IMR-90 (cell line): ENCODE measurements at regions not wholly inside any gene's neighbourhood (a gene's known extent, or its start where the extent isn't known, plus 50 kb on each side); places are given as distances from the start of the nearest gene placed in this dataset.

Source experiments
- ATAC-seq: fragments of 200-7000 bp; cut with Tn5 transposase; 2 replicates; pipeline ENCODE4 v1.9.1; 2020; ENCODE audit warnings: low read depth, mild to moderate bottlenecking, moderate library complexity
- BruUV-seq: library from RNA; stranded (reverse); fragments of 400-500 nt; replicated peaks from 2 replicates; lab custom pipeline; 2021; lab: Mats Ljungman, UMichigan
- CTCF ChIA-PET: fragments of 300-600 bp; formaldehyde crosslinking; extraction: SDS; loops from one replicate; lab custom pipeline; 2021; ENCODE audit warnings: antibody characterized with exemption; lab: Yijun Ruan, JAX
- POLR2A ChIA-PET: fragments of 300-600 bp; sonication (Branson Sonifier 250); formaldehyde crosslinking; loops from one replicate; lab custom pipeline; 2022; ENCODE audit warnings: antibody characterized with exemption; ENCODE audit not compliant: unreplicated experiment; lab: Charles Lee
- DNase-seq: peaks from one replicate; pipeline ENCODE4 v3.0.0; 2013
- H2AFZ ChIP-seq: replicated peaks from 2 replicates; pipeline ENCODE3; 2013; ENCODE audit warnings: low read length, mild to moderate bottlenecking; ENCODE audit not compliant: poor library complexity
- H2AK5ac ChIP-seq: 2 replicates; pipeline ENCODE4 v1.6.1; 2013; ENCODE audit warnings: low read depth, low read length, inconsistent platforms
- H2AK9ac ChIP-seq: replicated peaks from 2 replicates; pipeline ENCODE3; 2013; ENCODE audit warnings: mild to moderate bottlenecking, low read depth, low read length, moderate library complexity; ENCODE audit not compliant: poor library complexity
- H2BK120ac ChIP-seq: 2 replicates; pipeline ENCODE4 v1.6.1; 2013; ENCODE audit warnings: low read depth, low read length, inconsistent platforms
- H2BK15ac ChIP-seq: 3 replicates; pipeline ENCODE4 v1.6.1; 2013; ENCODE audit warnings: low read depth, low read length, inconsistent platforms
- H2BK20ac ChIP-seq: 2 replicates; pipeline ENCODE4 v1.6.1; 2013; ENCODE audit warnings: low read depth, mild to moderate bottlenecking, inconsistent platforms, low read length, moderate library complexity
- H2BK5ac ChIP-seq: 2 replicates; pipeline ENCODE4 v1.6.1; 2013; ENCODE audit warnings: mild to moderate bottlenecking, low read depth, low read length, inconsistent platforms; ENCODE audit not compliant: poor library complexity, severe bottlenecking
- H3K14ac ChIP-seq: replicated peaks from 2 replicates; pipeline ENCODE4 v1.6.1; 2013; ENCODE audit warnings: low read depth, low read length, inconsistent platforms
- H3K18ac ChIP-seq: 2 replicates; pipeline ENCODE4 v1.6.1; 2013; ENCODE audit warnings: low read depth, low read length, control low read depth
- H3K23ac ChIP-seq: 2 replicates; pipeline ENCODE4 v1.6.1; 2013; ENCODE audit warnings: low read depth, low read length, inconsistent platforms
- H3K27ac ChIP-seq: 2 replicates; pipeline ENCODE4 v1.5.1; 2013; ENCODE audit warnings: mild to moderate bottlenecking, control low read depth, low read length; ENCODE audit not compliant: insufficient read depth
- H3K27me3 ChIP-seq: 2 replicates; pipeline ENCODE4 v1.6.1; 2013; ENCODE audit warnings: low read length; ENCODE audit not compliant: control insufficient read depth, insufficient read depth
- H3K36me3 ChIP-seq: 2 replicates; pipeline ENCODE4 v1.6.1; 2013; ENCODE audit warnings: low read length, mixed read lengths; ENCODE audit not compliant: control insufficient read depth, insufficient read depth
- H3K4ac ChIP-seq: 2 replicates; pipeline ENCODE4 v1.6.1; 2013; ENCODE audit warnings: low read depth, low read length, inconsistent platforms
- H3K4me1 ChIP-seq: 2 replicates; pipeline ENCODE4 v1.6.1; 2013; ENCODE audit warnings: low read length, mixed read lengths; ENCODE audit not compliant: control insufficient read depth, insufficient read depth
- H3K4me2 ChIP-seq: 2 replicates; pipeline ENCODE4 v1.6.1; 2013; ENCODE audit warnings: low read depth, mild to moderate bottlenecking, control low read depth, low read length, moderate library complexity
- H3K4me3 ChIP-seq: 2 replicates; pipeline ENCODE4 v1.5.1; 2013; ENCODE audit warnings: low read depth, mild to moderate bottlenecking, control low read depth, low read length, moderate library complexity; ENCODE audit not compliant: insufficient read depth
- H3K56ac ChIP-seq: 2 replicates; pipeline ENCODE4 v1.6.1; 2013; ENCODE audit warnings: low read length, inconsistent platforms; ENCODE audit not compliant: insufficient read depth; ENCODE audit errors: extremely low read depth
- H3K79me1 ChIP-seq, 2 experiments: 2 replicates each; pipeline ENCODE4 v1.6.1; 2013; ENCODE audit warnings: low read length in 2 of 2, inconsistent platforms in 1 of 2, low read depth in 1 of 2
- H3K9ac ChIP-seq: 2 replicates; pipeline ENCODE4 v1.6.1; 2013; ENCODE audit warnings: low read depth, low read length, control low read depth
- H3K9me1 ChIP-seq: 2 replicates; pipeline ENCODE4 v1.6.1; 2013; ENCODE audit warnings: low read length, inconsistent platforms; ENCODE audit not compliant: insufficient read depth
- H3K9me3 ChIP-seq: 2 replicates; pipeline ENCODE4 v1.6.1; 2013; ENCODE audit warnings: low read length; ENCODE audit not compliant: control insufficient read depth, insufficient read depth
- H4K20me1 ChIP-seq: 2 replicates; pipeline ENCODE4 v1.6.1; 2013; ENCODE audit warnings: low read length, inconsistent platforms; ENCODE audit not compliant: insufficient read depth
- H4K5ac ChIP-seq: 2 replicates; pipeline ENCODE4 v1.6.1; 2013; ENCODE audit warnings: mild to moderate bottlenecking, low read depth, low read length, control low read depth
- H4K8ac ChIP-seq, 2 experiments: 2 replicates each; pipeline ENCODE4 v1.6.1; 2013; ENCODE audit warnings: low read depth in 2 of 2, low read length in 2 of 2, control low read depth in 1 of 2, inconsistent platforms in 1 of 2
- H4K91ac ChIP-seq: 2 replicates; pipeline ENCODE4 v1.6.1; 2013; ENCODE audit warnings: low read depth, low read length, inconsistent platforms; ENCODE audit not compliant: insufficient read depth
- BHLHE40 ChIP-seq: fragments of 150-350 bp; IDR thresholded peaks from 2 replicates; pipeline ENCODE4 v1.6.1; 2016; ENCODE audit warnings: mild to moderate bottlenecking, low read depth, low read length
- CTCF ChIP-seq: conservative IDR thresholded peaks from 2 replicates; pipeline ENCODE4 v1.5.1; 2012; ENCODE audit warnings: mild to moderate bottlenecking, low read depth, low read length, improper control_type of control experiment
- MAZ ChIP-seq: IDR thresholded peaks from 2 replicates; pipeline ENCODE4 v1.6.1; 2012; ENCODE audit warnings: low read depth, mild to moderate bottlenecking, low read length, improper control_type of control experiment, moderate library complexity, borderline replicate concordance
- RAD21 ChIP-seq: IDR thresholded peaks from 2 replicates; pipeline ENCODE4 v1.6.1; 2012; ENCODE audit warnings: low read length, improper control_type of control experiment
- SMC3 ChIP-seq: fragments of 150-350 bp; IDR thresholded peaks from 2 replicates; pipeline ENCODE4 v1.6.1; 2016; ENCODE audit warnings: low read depth, mild to moderate bottlenecking, antibody characterized with exemption, low read length, moderate library complexity
- WGBS, 2 experiments: methylation state at CpG; one replicate each; pipeline versions ENCODE4 v1.1.5 to v1.1.7; 2013; ENCODE audit warnings: missing lambda C conversion rate in 2 of 2; ENCODE audit not compliant: insufficient read length in 1 of 2; ENCODE audit errors: extremely low coverage in 2 of 2; 5-methylcytosine and 5-hydroxymethylcytosine counted together
- dilution Hi-C: fragments of 300-500 bp; cut with HindIII; formaldehyde crosslinking; loops from one replicate; pipeline ENCODE4 v1.14.3; 2018; ENCODE audit warnings: low sequenced_read_pairs; ENCODE audit not compliant: unreplicated experiment
- in situ Hi-C: fragments of 300-500 bp; cut with MboI; formaldehyde crosslinking; loops from 3 replicates; pipeline ENCODE4 v1.14.3; 2019; ENCODE audit warnings: low sequenced_read_pairs, inconsistent platforms, mixed read lengths
- intact Hi-C: fragments of 100-400 bp; cut with micrococcal nuclease; formaldehyde crosslinking; loops from 2 replicates; pipeline ENCODE4 v1.10.0; 2022
- TF ChIP-seq, protein P1 (sequence below): fragments of 150-350 bp; IDR thresholded peaks from 2 replicates; pipeline ENCODE4 v1.6.1; 2016; ENCODE audit warnings: low read depth, mild to moderate bottlenecking, low read length, moderate library complexity, borderline replicate concordance

- H2BK5ac ChIP-seq = no peak overlapping the region
- no peak overlapping the region for H3K14ac ChIP-seq
- H3K23ac ChIP-seq = no peak overlapping the region
- H2AFZ ChIP-seq = no peak overlapping the region
- in situ Hi-C loops = loop anchor here (25.0 kb wide), 1 partner anchor 1091 kb away; no protein-coding TSS in a partner anchor
- TF ChIP-seq CTCF = peak; percentile 86
- no peak for TF ChIP-seq MAZ
- TF ChIP-seq, protein P1, sequence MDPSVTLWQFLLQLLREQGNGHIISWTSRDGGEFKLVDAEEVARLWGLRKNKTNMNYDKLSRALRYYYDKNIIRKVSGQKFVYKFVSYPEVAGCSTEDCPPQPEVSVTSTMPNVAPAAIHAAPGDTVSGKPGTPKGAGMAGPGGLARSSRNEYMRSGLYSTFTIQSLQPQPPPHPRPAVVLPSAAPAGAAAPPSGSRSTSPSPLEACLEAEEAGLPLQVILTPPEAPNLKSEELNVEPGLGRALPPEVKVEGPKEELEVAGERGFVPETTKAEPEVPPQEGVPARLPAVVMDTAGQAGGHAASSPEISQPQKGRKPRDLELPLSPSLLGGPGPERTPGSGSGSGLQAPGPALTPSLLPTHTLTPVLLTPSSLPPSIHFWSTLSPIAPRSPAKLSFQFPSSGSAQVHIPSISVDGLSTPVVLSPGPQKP = no peak
- no peak for TF ChIP-seq BHLHE40
- peak; percentile 91 for TF ChIP-seq RAD21
- peak; percentile 94 for TF ChIP-seq SMC3
- no peak overlapping the region for H3K56ac ChIP-seq
- H3K9me1 ChIP-seq = peaks cover 12% of the 10 kb centered on the region
- ChIA-PET CTCF (interaction anchor here (0.5 to 2.0 kb wide), 11 partner anchors 12 to 995 kb away, joined by 3 to 7 read pairs (median 3); partner anchors contain the start of gene ARSJ), POLR2A (no interaction called here)
- no peak overlapping the region for H3K4me2 ChIP-seq
- no peak overlapping the region for H4K91ac ChIP-seq
- H4K20me1 ChIP-seq = no peaks in the 10 kb centered on the region
- no peak overlapping the region for H3K4me3 ChIP-seq
- no peaks in the 10 kb centered on the region for H3K9me3 ChIP-seq
- dilution Hi-C loops = no loop called here
- H3K9ac ChIP-seq = no peak overlapping the region
- H2BK15ac ChIP-seq = no peak overlapping the region
- BruUV-seq = no TSS peak
- H3K36me3 ChIP-seq = no peaks in the 10 kb centered on the region
- no peak overlapping the region for H2BK20ac ChIP-seq
- H3K27ac ChIP-seq = no peak overlapping the region
- H2AK5ac ChIP-seq = no peak overlapping the region
- no peak overlapping the region for H3K4ac ChIP-seq
- intact Hi-C loops = loop anchor here (1.0 to 10.0 kb wide), 4 partner anchors 401 to 598 kb away; no protein-coding TSS in a partner anchor
- H3K4me1 ChIP-seq = peaks cover 4% of the 10 kb centered on the region; the same call in 1 of the 2 replicates
- peak; percentile 65 for DNase-seq
- no peak overlapping the region for H3K18ac ChIP-seq
- H2AK9ac ChIP-seq = no peak overlapping the region
- ATAC-seq = peak; percentile 77
- WGBS, 2 experiments = no CpG with 5 or more reads among the region's 4 CpGs
- no peak overlapping the region for H4K5ac ChIP-seq
- H2BK120ac ChIP-seq = no peak overlapping the region
- no peaks in the 10 kb centered on the region for H3K27me3 ChIP-seq
- H4K8ac ChIP-seq = peak overlapping the region in 1 of 2 experiments; percentile 37; a peak in 1 of 4 replicates
- H3K79me1 ChIP-seq = no peaks in the 10 kb centered on the region
These were observed 220.2 kb upstream of the UGT8 start for GRCh38 chr4:114378305-114378903.
